Activated CD4-positive, alpha-beta memory T cell treated with anti-CD3 and anti-CD28 coated beads, Interleukin-2, amount 10 ng/mL, durations not matched to agents 7 days and 5 days (primary cell): ENCODE measurements at regions not wholly inside any gene's neighbourhood (a gene's known extent, or its start where the extent isn't known, plus 50 kb on each side); places are given as distances from the start of the nearest gene placed in this dataset.

Experiments
- CTCF ChIA-PET: fragments of 350-600 bp; sonication (Branson Sonifier 250); formaldehyde crosslinking; loops from one replicate; lab custom pipeline; 2021; ENCODE audit warnings: antibody characterized with exemption, inconsistent platforms; lab: Charles Lee
- POLR2A ChIA-PET: fragments of 350-600 bp; sonication (Branson Sonifier 250); formaldehyde crosslinking; loops from one replicate; lab custom pipeline; 2021; ENCODE audit warnings: antibody characterized with exemption; lab: Charles Lee
- DNase-seq: peaks from one replicate; pipeline ENCODE4 v3.0.0-alpha.2; 2020
- H3K27ac Mint-ChIP-seq: one replicate; pipeline ENCODE4 v1.8.0; 2021; ENCODE audit warnings: mild to moderate bottlenecking, mixed read lengths
- H3K27me3 Mint-ChIP-seq: one replicate; pipeline ENCODE4 v1.8.0; 2021; ENCODE audit warnings: mixed read lengths
- H3K36me3 Mint-ChIP-seq: one replicate; pipeline ENCODE4 v1.8.0; 2021; ENCODE audit warnings: low read depth, mixed read lengths
- H3K4me1 Mint-ChIP-seq: one replicate; pipeline ENCODE4 v1.8.0; 2021; ENCODE audit warnings: mixed read lengths
- H3K4me3 Mint-ChIP-seq: one replicate; pipeline ENCODE4 v1.8.0; 2021; ENCODE audit warnings: mild to moderate bottlenecking, mixed read lengths
- H3K9me3 Mint-ChIP-seq: one replicate; pipeline ENCODE4 v1.8.0; 2021; ENCODE audit warnings: mixed read lengths

- ChIA-PET POLR2A (no interaction called here), CTCF (no interaction called here)
- H3K36me3 Mint-ChIP-seq = no peaks in the 10 kb centered on the region
- no peak overlapping the region for H3K4me3 Mint-ChIP-seq
- H3K27ac Mint-ChIP-seq = no peak overlapping the region
- no peaks in the 10 kb centered on the region for H3K4me1 Mint-ChIP-seq
- peaks cover 25% of the 10 kb centered on the region for H3K27me3 Mint-ChIP-seq
- H3K9me3 Mint-ChIP-seq = no peaks in the 10 kb centered on the region
- DNase-seq = no peak
Observed at GRCh38 chr2:63751901-63752300, 89.8 kb upstream of the UGP2 start.

GRCh38 chr2:63755216-63755615 is 86.5 kb upstream of the UGP2 start:
- CTCF ChIA-PET = no interaction called here
- POLR2A ChIA-PET = no interaction called here
- Mint-ChIP-seq H3K9me3 (no peaks in the 10 kb centered on the region), H3K36me3 (no peaks in the 10 kb centered on the region), H3K4me1 (no peaks in the 10 kb centered on the region), H3K27me3 (peaks cover 12% of the 10 kb centered on the region), H3K27ac (no peak overlapping the region), H3K4me3 (no peak overlapping the region)
- no peak for DNase-seq

GRCh38 chr2:63755965-63756364 is 85.7 kb upstream of the UGP2 start:
- Mint-ChIP-seq H3K27ac (no peak overlapping the region), H3K4me1 (no peaks in the 10 kb centered on the region), H3K9me3 (no peaks in the 10 kb centered on the region), H3K27me3 (peaks cover 7% of the 10 kb centered on the region), H3K4me3 (no peak overlapping the region), H3K36me3 (no peaks in the 10 kb centered on the region)
- POLR2A ChIA-PET = no interaction called here
- no peak for DNase-seq
- CTCF ChIA-PET = no interaction called here

- Mint-ChIP-seq H3K4me3 (no peak overlapping the region), H3K27ac (no peak overlapping the region), H3K4me1 (no peaks in the 10 kb centered on the region), H3K36me3 (no peaks in the 10 kb centered on the region), H3K9me3 (peaks cover 7% of the 10 kb centered on the region), H3K27me3 (no peaks in the 10 kb centered on the region)
- POLR2A ChIA-PET = no interaction called here
- DNase-seq = no peak
- CTCF ChIA-PET = no interaction called here
Observed at GRCh38 chr2:63763391-63763941, 78.2 kb upstream of the UGP2 start.

- Mint-ChIP-seq H3K4me1 (no peaks in the 10 kb centered on the region), H3K27me3 (peaks cover 2% of the 10 kb centered on the region), H3K27ac (no peak overlapping the region), H3K4me3 (no peak overlapping the region), H3K36me3 (no peaks in the 10 kb centered on the region), H3K9me3 (peaks cover 8% of the 10 kb centered on the region)
- ChIA-PET POLR2A (interaction anchor here (0.9 kb wide), 1 partner anchor 179 kb away, joined by 3 read pairs; no protein-coding TSS in a partner anchor), CTCF (no interaction called here)
- no peak for DNase-seq
Observed at GRCh38 chr2:63764630-63765029, 77.1 kb upstream of the UGP2 start.

GRCh38 chr2:63765117-63765516 is 76.6 kb upstream of the UGP2 start:
- peaks cover 8% of the 10 kb centered on the region for H3K9me3 Mint-ChIP-seq
- ChIA-PET POLR2A (interaction anchor here (0.9 kb wide), 1 partner anchor 180 kb away, joined by 3 read pairs; no protein-coding TSS in a partner anchor), CTCF (no interaction called here)
- H3K36me3 Mint-ChIP-seq = no peaks in the 10 kb centered on the region
- H3K4me1 Mint-ChIP-seq = no peaks in the 10 kb centered on the region
- no peak overlapping the region for H3K27ac Mint-ChIP-seq
- H3K27me3 Mint-ChIP-seq = peaks cover 2% of the 10 kb centered on the region
- no peak for DNase-seq
- no peak overlapping the region for H3K4me3 Mint-ChIP-seq

GRCh38 chr2:63767307-63767706 is 74.4 kb upstream of the UGP2 start:
- ChIA-PET POLR2A (no interaction called here), CTCF (no interaction called here)
- peaks cover 2% of the 10 kb centered on the region for H3K27me3 Mint-ChIP-seq
- no peak overlapping the region for H3K27ac Mint-ChIP-seq
- no peak for DNase-seq
- H3K9me3 Mint-ChIP-seq = peaks cover 8% of the 10 kb centered on the region
- H3K36me3 Mint-ChIP-seq = no peaks in the 10 kb centered on the region
- no peaks in the 10 kb centered on the region for H3K4me1 Mint-ChIP-seq
- no peak overlapping the region for H3K4me3 Mint-ChIP-seq

- Mint-ChIP-seq H3K4me1 (no peaks in the 10 kb centered on the region), H3K36me3 (no peaks in the 10 kb centered on the region), H3K27me3 (peaks cover 2% of the 10 kb centered on the region), H3K4me3 (no peak overlapping the region), H3K27ac (no peak overlapping the region), H3K9me3 (peaks cover 8% of the 10 kb centered on the region)
- ChIA-PET POLR2A (interaction anchor here (2.3 kb wide), 1 partner anchor 73 kb away, joined by 9 read pairs; the partner anchor contains the start of gene UGP2), CTCF (no interaction called here)
- no peak for DNase-seq
Observed at GRCh38 chr2:63768051-63768450, 73.6 kb upstream of the UGP2 start.

- Mint-ChIP-seq H3K36me3 (no peaks in the 10 kb centered on the region), H3K9me3 (peaks cover 8% of the 10 kb centered on the region), H3K4me3 (no peak overlapping the region), H3K4me1 (no peaks in the 10 kb centered on the region), H3K27me3 (peaks cover 4% of the 10 kb centered on the region), H3K27ac (no peak overlapping the region)
- POLR2A ChIA-PET = interaction anchor here (2.3 kb wide), 1 partner anchor 71 kb away, joined by 9 read pairs; the partner anchor contains the start of gene UGP2
- DNase-seq = no peak
- CTCF ChIA-PET = interaction anchor here (0.7 kb wide), 1 partner anchor 34 kb away, joined by 3 read pairs; no protein-coding TSS in a partner anchor
Observed at GRCh38 chr2:63769915-63770314, 71.8 kb upstream of the UGP2 start.

GRCh38 chr2:63772061-63772460 is 69.6 kb upstream of the UGP2 start:
- ChIA-PET CTCF (no interaction called here), POLR2A (no interaction called here)
- H3K27ac Mint-ChIP-seq = no peak overlapping the region
- H3K4me3 Mint-ChIP-seq = no peak overlapping the region
- no peaks in the 10 kb centered on the region for H3K4me1 Mint-ChIP-seq
- no peaks in the 10 kb centered on the region for H3K36me3 Mint-ChIP-seq
- H3K27me3 Mint-ChIP-seq = peaks cover 4% of the 10 kb centered on the region
- peaks cover 6% of the 10 kb centered on the region for H3K9me3 Mint-ChIP-seq
- no peak for DNase-seq

- Mint-ChIP-seq H3K4me1 (no peaks in the 10 kb centered on the region), H3K27ac (no peak overlapping the region)
- CTCF ChIA-PET = interaction anchor here (0.9 kb wide), 1 partner anchor 86 kb away, joined by 3 read pairs; no protein-coding TSS in a partner anchor
Observed at GRCh38 chr2:63775191-63775590, 66.5 kb upstream of the UGP2 start.

GRCh38 chr2:63776382-63776781 is 65.3 kb upstream of the UGP2 start:
- no peak for DNase-seq
- CTCF ChIA-PET = no interaction called here
- Mint-ChIP-seq H3K27me3 (peaks cover 11% of the 10 kb centered on the region), H3K36me3 (no peaks in the 10 kb centered on the region), H3K4me1 (no peaks in the 10 kb centered on the region), H3K4me3 (no peak overlapping the region), H3K27ac (no peak overlapping the region), H3K9me3 (peaks cover 3% of the 10 kb centered on the region)
- POLR2A ChIA-PET = no interaction called here

More at GRCh38 chr2:63775191-63775590, 66.5 kb upstream of the UGP2 start:
- Mint-ChIP-seq H3K36me3 (no peaks in the 10 kb centered on the region), H3K4me3 (no peak overlapping the region), H3K9me3 (peaks cover 3% of the 10 kb centered on the region), H3K27me3 (peaks cover 6% of the 10 kb centered on the region)
- no peak for DNase-seq
- POLR2A ChIA-PET = no interaction called here

- no peaks in the 10 kb centered on the region for H3K4me1 Mint-ChIP-seq
- CTCF ChIA-PET = no interaction called here
- H3K27ac Mint-ChIP-seq = no peak overlapping the region
- no peak for DNase-seq
- no peak overlapping the region for H3K4me3 Mint-ChIP-seq
- peaks cover 11% of the 10 kb centered on the region for H3K27me3 Mint-ChIP-seq
- H3K9me3 Mint-ChIP-seq = peaks cover 3% of the 10 kb centered on the region
- H3K36me3 Mint-ChIP-seq = no peaks in the 10 kb centered on the region
- POLR2A ChIA-PET = no interaction called here
Observed at GRCh38 chr2:63777816-63778215, 63.9 kb upstream of the UGP2 start.

GRCh38 chr2:63778391-63778790 is 63.3 kb upstream of the UGP2 start:
- no peak for DNase-seq
- peaks cover 9% of the 10 kb centered on the region for H3K27me3 Mint-ChIP-seq
- H3K9me3 Mint-ChIP-seq = peaks cover 3% of the 10 kb centered on the region
- CTCF ChIA-PET = interaction anchor here (0.7 kb wide), 1 partner anchor 78 kb away, joined by 4 read pairs; no protein-coding TSS in a partner anchor
- H3K4me3 Mint-ChIP-seq = no peak overlapping the region
- no peaks in the 10 kb centered on the region for H3K36me3 Mint-ChIP-seq
- H3K27ac Mint-ChIP-seq = no peak overlapping the region
- H3K4me1 Mint-ChIP-seq = no peaks in the 10 kb centered on the region
- POLR2A ChIA-PET = no interaction called here
